ENCODE measurements at regions not wholly inside any gene's neighbourhood (a gene's known extent, or its start where the extent isn't known, plus 50 kb on each side); places are given as distances from the start of the nearest gene placed in this dataset.

- TF ChIP-seq ZNF565 (CRISPR knock-in tag; conservative IDR thresholded peaks at IDR 0.05; ENCODE audit: low read depth) (no peak), TOX (CRISPR knock-in tag; IDR thresholded peaks at IDR 0.05; ENCODE audit: borderline replicate concordance) (no peak), PPARA (CRISPR knock-in tag; IDR thresholded peaks at IDR 0.05; ENCODE audit: borderline replicate concordance) (no peak), POU6F1 (CRISPR knock-in tag; IDR thresholded peaks at IDR 0.05; ENCODE audit: borderline replicate concordance, low read depth) (no peak), OSR1 (CRISPR knock-in tag; IDR thresholded peaks at IDR 0.05) (no peak), ARNTL (CRISPR knock-in tag; IDR thresholded peaks at IDR 0.05; ENCODE audit: borderline replicate concordance, low read depth) (no peak), CSRNP3 (CRISPR knock-in tag; IDR thresholded peaks at IDR 0.05) (no peak), ZFP3 (CRISPR knock-in tag; IDR thresholded peaks at IDR 0.05) (no peak), GLIS3 (CRISPR knock-in tag; IDR thresholded peaks at IDR 0.05) (no peak)
These were observed 1043.2 kb downstream of the CDH18 start for GRCh38 chr5:18944771-18945170.
